Epithelial cell of esophagus (primary cell): ENCODE measurements at regions not wholly inside any gene's neighbourhood (a gene's known extent, or its start where the extent isn't known, plus 50 kb on each side); places are given as distances from the start of the nearest gene placed in this dataset.

Source experiments
- DNase-seq: peaks from one replicate; pipeline ENCODE4 v3.0.0; 2010; ENCODE audit warnings: low read depth
- H3K4me3 ChIP-seq: 2 replicates; pipeline ENCODE4 v1.5.1; 2011; ENCODE audit warnings: mild to moderate bottlenecking, low read length, control low read depth
- TF ChIP-seq, protein P1 (sequence below): IDR thresholded peaks from 2 replicates; pipeline ENCODE4 v1.5.1; 2011; ENCODE audit warnings: low read depth, mild to moderate bottlenecking, low read length, control low read depth, inconsistent platforms; ENCODE audit not compliant: insufficient read depth; ENCODE audit errors: missing control alignments

DNA sequence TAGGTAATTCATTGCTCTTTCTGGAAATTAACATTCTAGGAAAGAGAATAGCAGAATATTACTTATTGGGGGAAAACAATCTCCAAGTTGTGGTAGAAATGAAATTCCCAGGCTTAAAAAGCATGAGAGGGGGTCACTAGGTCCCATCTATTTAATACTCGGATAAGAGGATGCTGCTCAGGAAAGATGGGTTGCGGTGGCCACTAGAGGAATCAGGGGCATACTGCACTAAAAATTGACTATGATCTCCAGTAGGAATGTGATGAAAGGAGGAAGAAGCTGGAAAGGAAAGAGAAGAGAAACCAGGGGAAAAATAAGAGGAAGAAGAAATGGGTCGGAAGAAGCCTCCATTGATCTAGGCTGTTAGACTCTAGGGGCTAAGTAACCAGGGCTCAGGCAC, 192.8 kb downstream of the GPAM start:
- TF ChIP-seq, protein P1, sequence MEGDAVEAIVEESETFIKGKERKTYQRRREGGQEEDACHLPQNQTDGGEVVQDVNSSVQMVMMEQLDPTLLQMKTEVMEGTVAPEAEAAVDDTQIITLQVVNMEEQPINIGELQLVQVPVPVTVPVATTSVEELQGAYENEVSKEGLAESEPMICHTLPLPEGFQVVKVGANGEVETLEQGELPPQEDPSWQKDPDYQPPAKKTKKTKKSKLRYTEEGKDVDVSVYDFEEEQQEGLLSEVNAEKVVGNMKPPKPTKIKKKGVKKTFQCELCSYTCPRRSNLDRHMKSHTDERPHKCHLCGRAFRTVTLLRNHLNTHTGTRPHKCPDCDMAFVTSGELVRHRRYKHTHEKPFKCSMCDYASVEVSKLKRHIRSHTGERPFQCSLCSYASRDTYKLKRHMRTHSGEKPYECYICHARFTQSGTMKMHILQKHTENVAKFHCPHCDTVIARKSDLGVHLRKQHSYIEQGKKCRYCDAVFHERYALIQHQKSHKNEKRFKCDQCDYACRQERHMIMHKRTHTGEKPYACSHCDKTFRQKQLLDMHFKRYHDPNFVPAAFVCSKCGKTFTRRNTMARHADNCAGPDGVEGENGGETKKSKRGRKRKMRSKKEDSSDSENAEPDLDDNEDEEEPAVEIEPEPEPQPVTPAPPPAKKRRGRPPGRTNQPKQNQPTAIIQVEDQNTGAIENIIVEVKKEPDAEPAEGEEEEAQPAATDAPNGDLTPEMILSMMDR = no peak
- H3K4me3 ChIP-seq = no peak overlapping the region
- no peak for DNase-seq

DNA sequence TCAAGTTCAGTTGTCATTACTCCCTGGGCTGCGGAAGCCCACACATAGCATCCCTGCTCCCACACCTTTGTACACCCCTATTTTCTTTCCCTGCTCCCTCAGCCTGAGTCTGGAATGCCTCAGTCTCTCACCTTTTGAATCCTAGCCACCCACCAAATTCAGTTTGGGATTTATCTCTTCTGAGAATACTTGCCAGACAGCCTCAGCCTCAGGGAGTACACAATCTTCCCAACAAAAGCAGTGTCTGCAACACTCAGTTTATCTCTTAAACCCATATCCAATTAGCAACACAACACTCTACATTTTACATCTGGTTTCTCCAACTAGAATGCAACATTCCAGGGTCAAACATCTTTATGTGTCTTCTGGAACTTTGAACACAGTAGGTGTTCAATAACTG, 190.2 kb downstream of the GPAM start:
- no peak overlapping the region for H3K4me3 ChIP-seq

DNA sequence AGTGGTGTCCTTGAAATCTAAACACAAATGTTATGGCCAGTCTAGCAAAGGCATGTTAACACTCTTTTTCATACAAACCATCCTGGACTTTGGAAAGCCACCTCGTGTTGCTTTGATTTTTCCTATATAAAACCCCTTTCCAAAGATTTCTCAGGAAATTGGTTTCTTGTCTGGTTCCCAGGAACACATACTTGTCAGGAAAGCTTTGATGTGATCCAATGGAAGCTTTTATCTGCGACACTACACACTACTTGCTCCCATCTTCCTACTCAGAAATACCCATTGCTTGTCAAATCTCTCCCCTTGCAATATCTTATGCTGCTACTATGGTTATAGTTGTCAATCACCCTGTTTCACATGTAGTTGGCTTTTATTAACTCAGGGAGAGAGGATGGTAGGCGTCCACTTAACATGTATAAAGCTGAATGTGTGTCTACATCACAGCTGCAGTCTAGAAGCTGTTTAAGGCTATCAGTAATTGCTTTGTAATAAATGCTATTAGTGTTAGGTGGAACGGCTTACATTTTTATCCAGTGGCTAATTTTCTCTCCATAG, 189.6 kb downstream of the GPAM start:
- H3K4me3 ChIP-seq = no peak overlapping the region
- TF ChIP-seq, protein P1 = no peak

More for the DNA sequence above, 190.2 kb downstream of the GPAM start:
- DNase-seq = no peak
- TF ChIP-seq, protein P1 = no peak

DNA sequence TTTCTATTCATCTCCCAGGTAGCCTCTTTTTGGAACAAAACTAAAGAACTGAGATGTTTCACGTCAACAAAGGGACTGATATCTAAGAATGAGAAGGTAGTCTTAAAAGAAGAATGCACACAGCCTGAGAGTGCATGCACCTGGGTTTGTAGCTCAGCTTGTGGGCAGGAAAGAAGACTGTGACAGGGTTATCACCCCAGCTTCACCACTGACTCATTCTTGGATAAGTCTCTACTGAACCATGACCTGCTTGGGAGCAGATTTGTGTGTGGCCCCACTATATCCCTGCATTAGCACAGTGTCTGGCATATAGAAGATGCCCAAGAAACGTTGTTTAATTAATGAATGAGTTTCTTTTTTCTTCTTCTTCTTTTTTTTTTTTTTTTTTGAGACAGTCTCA, 187.5 kb downstream of the GPAM start:
- TF ChIP-seq, protein P1 = no peak
- no peak for DNase-seq
- no peak overlapping the region for H3K4me3 ChIP-seq

More for the DNA sequence above, 189.6 kb downstream of the GPAM start:
- DNase-seq = no peak

DNA sequence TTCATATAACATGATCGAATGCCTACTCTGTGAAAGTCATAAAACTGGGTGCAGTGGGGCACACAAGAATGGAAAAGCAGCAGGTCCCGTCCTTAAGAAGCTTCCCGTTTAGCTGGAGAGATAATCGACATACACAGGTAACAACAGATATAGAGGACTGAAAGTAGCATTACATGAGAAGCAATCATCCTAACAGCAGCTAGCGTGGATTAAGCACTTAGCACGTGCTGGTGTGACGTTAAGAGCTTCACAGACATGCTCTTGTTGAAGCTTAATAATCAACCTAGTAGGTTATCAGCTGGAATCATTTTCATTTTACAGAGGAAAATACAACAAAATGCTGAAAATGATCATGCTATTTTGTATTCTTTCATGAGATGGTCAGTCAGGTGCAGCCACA, 184.8 kb downstream of the GPAM start:
- TF ChIP-seq, protein P1 = no peak
- no peak for DNase-seq
- H3K4me3 ChIP-seq = no peak overlapping the region

DNA sequence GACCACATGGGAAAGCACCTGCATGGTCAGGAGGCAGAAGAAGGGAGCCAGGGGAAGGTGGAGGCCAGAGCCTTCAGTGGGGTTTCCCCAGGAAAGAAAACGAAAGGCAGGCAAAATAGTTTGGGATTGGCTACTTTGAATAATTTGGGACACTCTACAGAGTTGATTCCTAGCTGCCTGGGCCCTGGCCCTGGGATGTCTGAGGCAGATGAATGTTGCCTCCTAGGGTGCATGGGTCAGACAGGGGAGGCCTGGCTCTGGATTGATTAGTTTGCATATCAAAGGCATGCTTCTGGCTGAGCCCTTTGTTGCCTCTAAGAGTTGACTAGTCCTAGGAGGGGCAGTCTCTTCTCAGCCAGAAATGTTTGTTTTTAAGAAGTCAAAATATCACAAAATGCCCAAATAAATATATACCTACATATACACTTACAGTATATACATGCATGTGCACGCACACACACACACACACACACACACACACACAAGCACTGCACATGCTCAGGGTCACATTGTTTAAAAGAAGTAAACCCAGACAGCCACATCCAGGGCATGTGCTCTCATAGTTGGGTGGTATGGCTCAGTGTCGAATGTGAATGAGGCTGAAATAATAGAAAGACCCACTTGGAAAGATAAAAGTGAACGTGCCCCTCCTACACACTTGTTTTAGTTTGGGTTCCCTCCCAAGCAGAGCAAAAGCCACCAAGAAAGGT, 184.2 kb downstream of the GPAM start:
- TF ChIP-seq, protein P1 = no peak
- DNase-seq = no peak
- no peak overlapping the region for H3K4me3 ChIP-seq

DNA sequence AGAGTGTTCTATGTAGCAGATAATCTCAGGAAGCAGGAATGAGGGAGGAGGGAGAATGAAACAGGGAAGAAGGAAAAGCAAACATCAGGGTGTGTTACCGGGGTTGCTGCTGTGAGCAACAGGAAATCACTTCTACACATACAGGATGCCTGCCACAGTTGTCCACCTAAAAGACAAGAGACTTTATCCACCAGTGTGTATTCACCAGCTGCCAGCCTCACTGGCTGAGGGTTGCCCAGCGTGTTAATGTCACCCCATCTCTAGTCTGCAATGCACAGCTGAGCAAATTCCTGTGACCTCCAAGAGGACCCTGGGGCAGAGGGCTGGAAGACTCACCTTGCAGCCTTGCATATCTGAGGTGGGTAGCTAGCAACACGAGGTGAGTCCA, 183.7 kb downstream of the GPAM start:
- DNase-seq = no peak
- TF ChIP-seq, protein P1 = no peak
- H3K4me3 ChIP-seq = no peak overlapping the region
